Osteoblast (primary cell): ENCODE measurements at regions not wholly inside any gene's neighbourhood (a gene's known extent, or its start where the extent isn't known, plus 50 kb on each side); places are given as distances from the start of the nearest gene placed in this dataset.

Experiments used
- DNase-seq: peaks from one replicate; pipeline ENCODE4 v3.0.0; 2011; ENCODE audit warnings: low spot score, mixed read lengths; ENCODE audit not compliant: insufficient read length; ENCODE audit errors: missing footprints
- H2AFZ ChIP-seq: 2 replicates; pipeline ENCODE4 v1.6.0; 2011; ENCODE audit warnings: mild to moderate bottlenecking, low read length
- H3K27ac ChIP-seq: 2 replicates; pipeline ENCODE4 v1.5.1; 2011; ENCODE audit warnings: mild to moderate bottlenecking, low read depth, low read length, moderate library complexity
- H3K27me3 ChIP-seq: 2 replicates; pipeline ENCODE4 v1.6.0; 2012; ENCODE audit warnings: mild to moderate bottlenecking, control low read depth, inconsistent platforms, low read length, moderate library complexity; ENCODE audit not compliant: insufficient read depth
- H3K36me3 ChIP-seq: 2 replicates; pipeline ENCODE4 v1.5.1; 2011; ENCODE audit warnings: mild to moderate bottlenecking, low read length, control low read depth, moderate library complexity; ENCODE audit not compliant: insufficient read depth
- H3K4me1 ChIP-seq: 2 replicates; pipeline ENCODE4 v1.5.1; 2011; ENCODE audit warnings: mild to moderate bottlenecking, low read length, control low read depth, moderate library complexity; ENCODE audit not compliant: insufficient read depth
- H3K4me2 ChIP-seq: 2 replicates; pipeline ENCODE4 v1.6.0; 2011; ENCODE audit warnings: mild to moderate bottlenecking, low read length; ENCODE audit not compliant: insufficient read depth
- H3K4me3 ChIP-seq: fragments of 200-600 bp; sonication (generic); 3 replicates; pipeline ENCODE4 v1.5.1; 2012; ENCODE audit warnings: mild to moderate bottlenecking, low read length, inconsistent platforms; ENCODE audit not compliant: insufficient read depth
- H3K79me2 ChIP-seq: 2 replicates; pipeline ENCODE4 v1.6.0; 2012; ENCODE audit warnings: mild to moderate bottlenecking, low read length, control low read depth, inconsistent platforms; ENCODE audit not compliant: insufficient read depth
- H3K9me3 ChIP-seq: 2 replicates; pipeline ENCODE4 v1.5.1; 2011; ENCODE audit warnings: low read depth, low read length, control low read depth
- H4K20me1 ChIP-seq: 2 replicates; pipeline ENCODE4 v1.6.0; 2012; ENCODE audit warnings: mild to moderate bottlenecking, low read length, control low read depth; ENCODE audit not compliant: insufficient read depth
- TF ChIP-seq, protein P1 (sequence below): IDR thresholded peaks from 2 replicates; pipeline ENCODE4 v1.5.1; 2011; ENCODE audit warnings: mild to moderate bottlenecking, low read depth, low read length, moderate library complexity; ENCODE audit errors: extremely low read depth

DNA sequence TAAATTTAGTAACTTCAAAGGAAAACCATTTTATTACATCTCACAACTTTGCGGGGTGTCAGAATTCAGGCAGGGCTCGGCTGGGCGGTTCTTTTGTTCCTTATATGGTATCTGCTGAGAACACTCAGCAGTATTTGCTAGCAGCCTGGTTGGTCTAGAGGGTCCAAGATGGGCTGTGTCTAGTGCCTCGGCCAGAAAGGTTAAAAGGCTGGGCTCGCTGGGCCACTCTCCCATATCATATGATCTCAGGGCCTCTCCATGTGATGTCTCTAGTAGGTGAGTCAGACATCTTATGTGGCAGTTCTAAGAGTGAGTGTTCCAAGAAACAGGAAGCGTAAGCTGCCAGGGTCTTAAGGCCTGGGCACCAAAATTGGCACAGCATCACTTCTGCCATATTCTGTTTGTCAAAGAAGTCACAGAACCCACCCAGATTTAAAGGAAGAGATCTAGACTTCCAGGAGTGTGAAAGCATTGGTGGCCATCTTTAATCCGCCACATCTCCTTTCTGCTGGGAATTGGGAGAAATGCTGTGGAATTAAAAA, 100.9 kb upstream of the ATP6AP2 start:
- TF ChIP-seq, protein P1, sequence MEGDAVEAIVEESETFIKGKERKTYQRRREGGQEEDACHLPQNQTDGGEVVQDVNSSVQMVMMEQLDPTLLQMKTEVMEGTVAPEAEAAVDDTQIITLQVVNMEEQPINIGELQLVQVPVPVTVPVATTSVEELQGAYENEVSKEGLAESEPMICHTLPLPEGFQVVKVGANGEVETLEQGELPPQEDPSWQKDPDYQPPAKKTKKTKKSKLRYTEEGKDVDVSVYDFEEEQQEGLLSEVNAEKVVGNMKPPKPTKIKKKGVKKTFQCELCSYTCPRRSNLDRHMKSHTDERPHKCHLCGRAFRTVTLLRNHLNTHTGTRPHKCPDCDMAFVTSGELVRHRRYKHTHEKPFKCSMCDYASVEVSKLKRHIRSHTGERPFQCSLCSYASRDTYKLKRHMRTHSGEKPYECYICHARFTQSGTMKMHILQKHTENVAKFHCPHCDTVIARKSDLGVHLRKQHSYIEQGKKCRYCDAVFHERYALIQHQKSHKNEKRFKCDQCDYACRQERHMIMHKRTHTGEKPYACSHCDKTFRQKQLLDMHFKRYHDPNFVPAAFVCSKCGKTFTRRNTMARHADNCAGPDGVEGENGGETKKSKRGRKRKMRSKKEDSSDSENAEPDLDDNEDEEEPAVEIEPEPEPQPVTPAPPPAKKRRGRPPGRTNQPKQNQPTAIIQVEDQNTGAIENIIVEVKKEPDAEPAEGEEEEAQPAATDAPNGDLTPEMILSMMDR: no peak
- Histone ChIP-seq H3K4me2 (no peak overlapping the region), H3K27ac (no peak overlapping the region), H3K9me3 (no peaks in the 10 kb centered on the region), H3K79me2 (no peaks in the 10 kb centered on the region), H3K4me1 (no peaks in the 10 kb centered on the region), H3K4me3 (no peak overlapping the region), H4K20me1 (no peaks in the 10 kb centered on the region), H3K36me3 (no peaks in the 10 kb centered on the region), H2AFZ (no peak overlapping the region), H3K27me3 (peaks cover 40% of the 10 kb centered on the region)
- DNase-seq: no peak

DNA sequence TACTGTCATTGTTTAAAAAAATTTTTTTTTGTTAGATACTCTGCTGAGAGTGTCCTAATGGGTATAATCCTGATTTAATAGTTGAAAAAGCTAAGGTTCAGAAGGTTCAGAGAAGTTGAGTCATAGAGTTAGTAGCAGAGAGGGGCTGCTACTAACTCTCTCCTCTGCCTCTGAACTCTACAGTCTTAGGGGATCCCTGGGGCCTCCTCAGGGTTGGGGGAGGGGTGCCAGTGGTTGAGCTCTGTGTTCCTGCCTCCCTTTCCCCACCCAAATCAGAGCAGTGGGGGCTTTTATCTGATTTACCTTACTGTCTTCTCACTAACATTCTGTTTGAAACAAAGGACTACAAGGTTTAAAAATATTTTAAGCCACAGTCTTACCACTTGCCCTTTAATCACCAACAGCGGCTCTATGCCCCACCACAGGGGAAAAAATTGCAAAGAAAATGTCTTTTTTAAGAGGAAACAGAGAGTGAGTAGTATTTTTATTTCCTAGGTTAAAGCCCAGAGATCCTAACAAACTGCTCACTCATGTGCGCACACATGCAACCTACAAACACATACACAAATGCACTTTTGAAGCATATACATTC, 102.2 kb upstream of the ATP6AP2 start:
- no peak for DNase-seq
- H3K9me3 ChIP-seq: no peaks in the 10 kb centered on the region
- H3K27me3 ChIP-seq: peaks cover 41% of the 10 kb centered on the region
- H3K4me1 ChIP-seq: no peaks in the 10 kb centered on the region
- TF ChIP-seq, protein P1: no peak
- H4K20me1 ChIP-seq: no peaks in the 10 kb centered on the region
- H3K4me3 ChIP-seq: no peak overlapping the region
- no peaks in the 10 kb centered on the region for H3K36me3 ChIP-seq
- no peak overlapping the region for H2AFZ ChIP-seq
- no peaks in the 10 kb centered on the region for H3K79me2 ChIP-seq
- no peak overlapping the region for H3K27ac ChIP-seq
- no peak overlapping the region for H3K4me2 ChIP-seq

DNA sequence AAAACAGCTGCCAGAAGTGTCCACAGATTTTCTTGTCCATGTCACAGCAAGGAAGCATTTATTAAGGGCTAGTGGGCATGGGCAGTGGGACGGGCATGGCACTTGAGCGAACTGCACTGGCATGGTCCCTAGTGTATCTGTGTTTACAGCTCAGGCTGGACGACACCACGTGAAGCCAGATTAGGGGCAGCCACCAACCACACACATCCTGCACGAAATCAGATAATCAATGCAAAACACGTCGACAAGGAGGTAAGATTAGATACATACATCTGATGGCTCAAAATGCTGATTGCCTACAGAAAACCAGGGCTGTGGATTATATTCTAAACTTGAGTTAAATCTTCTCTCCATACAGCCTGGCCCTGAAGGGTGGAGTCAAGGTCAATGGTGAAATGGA, 103.8 kb upstream of the ATP6AP2 start:
- Histone ChIP-seq H3K79me2 (no peaks in the 10 kb centered on the region), H3K4me3 (no peak overlapping the region), H3K27ac (no peak overlapping the region), H3K9me3 (no peaks in the 10 kb centered on the region), H4K20me1 (no peaks in the 10 kb centered on the region), H3K4me1 (no peaks in the 10 kb centered on the region), H2AFZ (no peak overlapping the region), H3K36me3 (no peaks in the 10 kb centered on the region), H3K27me3 (peaks cover 41% of the 10 kb centered on the region), H3K4me2 (no peak overlapping the region)
- DNase-seq: no peak
- TF ChIP-seq, protein P1: no peak

DNA sequence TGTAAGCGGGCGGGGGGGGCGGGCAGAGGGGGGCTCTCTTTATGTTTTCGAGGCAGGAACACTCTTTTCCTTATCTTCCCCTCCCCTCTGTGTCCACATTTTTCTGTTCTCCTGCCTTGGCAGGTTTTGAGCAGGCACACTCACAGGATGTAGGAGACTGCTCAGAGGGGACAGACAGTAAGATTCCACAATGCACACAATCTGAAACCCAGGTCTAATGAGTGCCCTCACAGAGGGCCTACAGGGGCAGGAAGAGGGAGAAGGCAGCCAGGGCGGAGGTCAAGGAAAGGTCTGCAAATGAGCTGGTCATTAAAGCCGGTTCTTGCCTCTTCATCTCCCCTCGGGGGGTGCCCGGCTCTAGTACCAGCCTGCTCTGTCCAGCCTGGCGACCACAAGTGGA, 106.1 kb upstream of the ATP6AP2 start:
- no peak for DNase-seq
- no peaks in the 10 kb centered on the region for H3K4me1 ChIP-seq
- no peaks in the 10 kb centered on the region for H3K36me3 ChIP-seq
- H4K20me1 ChIP-seq: no peaks in the 10 kb centered on the region
- no peak overlapping the region for H3K4me2 ChIP-seq
- peaks cover 46% of the 10 kb centered on the region for H3K27me3 ChIP-seq
- H3K4me3 ChIP-seq: no peak overlapping the region
- H3K9me3 ChIP-seq: no peaks in the 10 kb centered on the region
- no peaks in the 10 kb centered on the region for H3K79me2 ChIP-seq
- TF ChIP-seq, protein P1: no peak
- H2AFZ ChIP-seq: no peak overlapping the region
- no peak overlapping the region for H3K27ac ChIP-seq
